H1 (cell line): ENCODE measurements at regions not wholly inside any gene's neighbourhood (a gene's known extent, or its start where the extent isn't known, plus 50 kb on each side); places are given as distances from the start of the nearest gene placed in this dataset.

Experiments used
- ATF2 ChIP-seq: IDR thresholded peaks from 2 replicates; pipeline ENCODE4 v1.6.1; 2012; ENCODE audit warnings: low read length, inconsistent platforms
- CTBP2 ChIP-seq: IDR thresholded peaks from 2 replicates; pipeline ENCODE4 v1.7.0; 2011; ENCODE audit warnings: borderline replicate concordance, mild to moderate bottlenecking, moderate library complexity, mixed read lengths, low read length; ENCODE audit not compliant: insufficient read depth, insufficient read length
- ZNF274 ChIP-seq: IDR thresholded peaks from 2 replicates; pipeline ENCODE4 v1.7.0; 2012; ENCODE audit warnings: low read length, borderline replicate concordance; ENCODE audit errors: extremely low read depth

GRCh38 chr5:105101577-105101976 is 1539.0 kb upstream of the NUDT12 start (continued):
- no peak for TF ChIP-seq CTBP2
- TF ChIP-seq ATF2, result no peak
- TF ChIP-seq ZNF274, result no peak
